Prostate gland (tissue), 2 donors: ENCODE measurements at regions not wholly inside any gene's neighbourhood (a gene's known extent, or its start where the extent isn't known, plus 50 kb on each side); places are given as distances from the start of the nearest gene placed in this dataset.

Experiments
- DNase-seq: peaks from one replicate; pipeline ENCODE4 v3.0.0-alpha.2; 2019; ENCODE audit warnings: low spot score
- H3K27ac ChIP-seq, 2 donors: fragments of 200-600 bp; sonication (generic); 2 replicates each; pipeline ENCODE4 v1.5.1; 2017 to 2019
- H3K27me3 ChIP-seq: fragments of 200-600 bp; sonication (generic); replicated peaks from 2 replicates; pipeline ENCODE4 v1.5.1; 2019; ENCODE audit not compliant: insufficient read depth
- H3K36me3 ChIP-seq, 2 donors: fragments of 200-600 bp; sonication (generic); 1 replicate in 1 of 2; 2 replicates in 1 of 2; pipeline versions ENCODE4 v1.5.1 to v1.8.1; 2017 to 2019
- H3K4me1 ChIP-seq: fragments of 200-600 bp; sonication (generic); replicated peaks from 2 replicates; pipeline ENCODE4 v1.5.1; 2019
- H3K4me3 ChIP-seq, 2 donors: fragments of 200-600 bp; sonication (generic); 2 replicates each; pipeline ENCODE4 v1.5.1; 2017 to 2019
- H3K9me3 ChIP-seq: fragments of 200-600 bp; sonication (generic); 2 replicates; pipeline ENCODE4 v1.5.1; 2017
- CTCF ChIP-seq, 4 experiments: fragments of 200-600 bp in 2 of 4; fragments of 450-650 bp in 2 of 4; sonication (generic) in 2 of 4; IDR thresholded peaks; 1 replicate in 3 of 4; 2 replicates in 1 of 4; pipeline ENCODE4 v1.5.1; 2016 to 2019; ENCODE audit warnings: antibody characterized with exemption in 4 of 4, mild to moderate bottlenecking in 2 of 4, moderate library complexity in 2 of 4
- POLR2A ChIP-seq: fragments of 450-650 bp; IDR thresholded peaks from one replicate; pipeline ENCODE4 v1.6.1; 2016; ENCODE audit warnings: antibody characterized with exemption, mild to moderate bottlenecking
- POLR2AphosphoS5 ChIP-seq: sonication (generic); formaldehyde crosslinking; IDR thresholded peaks from one replicate; pipeline ENCODE4 v1.6.1; 2017; ENCODE audit warnings: antibody characterized with exemption
- WGBS: methylation state at CpG from one replicate; pipeline ENCODE4 v1.1.5; 2018; 5-methylcytosine and 5-hydroxymethylcytosine counted together
- intact Hi-C: fragments of 100-400 bp; cut with DNase I; formaldehyde crosslinking; loops from one replicate; pipeline ENCODE4 v1.14.2; 2022

GRCh38 chr1:82704393-82704792 is 903.7 kb downstream of the ADGRL2 start:
- Histone ChIP-seq H3K36me3 (no peaks in the 10 kb centered on the region), H3K27me3 (no peaks in the 10 kb centered on the region), H3K4me1 (no peaks in the 10 kb centered on the region), H3K9me3 (no peaks in the 10 kb centered on the region), H3K27ac (no peak overlapping the region), H3K4me3 (no peak overlapping the region)
- TF ChIP-seq POLR2AphosphoS5 (no peak), CTCF (IDR thresholded peaks at IDR 0.05) (no peak)
- intact Hi-C loops = no loop called here
- DNase-seq = no peak
- WGBS = 69% methylated on average over 3 of the region's 3 CpGs

- Histone ChIP-seq H3K27me3 (no peaks in the 10 kb centered on the region), H3K27ac (no peak overlapping the region), H3K9me3 (no peaks in the 10 kb centered on the region), H3K36me3 (no peaks in the 10 kb centered on the region), H3K4me1 (no peaks in the 10 kb centered on the region), H3K4me3 (no peak overlapping the region)
- no peak for DNase-seq
- intact Hi-C loops = no loop called here
- no peak for TF ChIP-seq POLR2A
Measured at GRCh38 chr1:82703951-82704350, 903.2 kb downstream of the ADGRL2 start.

GRCh38 chr1:82700476-82700875 is 899.7 kb downstream of the ADGRL2 start:
- 86% methylated on average over 5 of the region's 5 CpGs for WGBS

GRCh38 chr1:82697965-82698364 is 897.2 kb downstream of the ADGRL2 start:
- no peaks in the 10 kb centered on the region for H3K4me1 ChIP-seq
- no peak for DNase-seq
- H3K27ac ChIP-seq = no peak overlapping the region
- intact Hi-C loops = no loop called here
- no peak overlapping the region for H3K4me3 ChIP-seq
- H3K27me3 ChIP-seq = no peaks in the 10 kb centered on the region
- WGBS = 81% methylated on average over 8 of the region's 8 CpGs
- no peaks in the 10 kb centered on the region for H3K9me3 ChIP-seq
- no peak for TF ChIP-seq POLR2AphosphoS5
- no peak for TF ChIP-seq CTCF (IDR thresholded peaks at IDR 0.05)
- no peak for TF ChIP-seq POLR2A
- H3K36me3 ChIP-seq = no peaks in the 10 kb centered on the region

More at GRCh38 chr1:82700476-82700875, 899.7 kb downstream of the ADGRL2 start:
- no peak for DNase-seq
- Histone ChIP-seq H3K36me3 (no peaks in the 10 kb centered on the region), H3K9me3 (no peaks in the 10 kb centered on the region), H3K4me1 (no peaks in the 10 kb centered on the region), H3K27me3 (no peaks in the 10 kb centered on the region), H3K27ac (no peak overlapping the region), H3K4me3 (no peak overlapping the region)
- intact Hi-C loops = no loop called here
- TF ChIP-seq POLR2A (no peak), CTCF (IDR thresholded peaks at IDR 0.05) (no peak), POLR2AphosphoS5 (no peak)

- H3K4me3 ChIP-seq = no peak overlapping the region
- 38% methylated on average over 2 of the region's 2 CpGs for WGBS
- intact Hi-C loops = no loop called here
- no peaks in the 10 kb centered on the region for H3K9me3 ChIP-seq
- no peak for TF ChIP-seq POLR2AphosphoS5
- no peak overlapping the region for H3K27ac ChIP-seq
- no peak for DNase-seq
- no peaks in the 10 kb centered on the region for H3K4me1 ChIP-seq
- no peaks in the 10 kb centered on the region for H3K27me3 ChIP-seq
- no peaks in the 10 kb centered on the region for H3K36me3 ChIP-seq
Measured at GRCh38 chr1:82695443-82695842, 894.7 kb downstream of the ADGRL2 start.

- Histone ChIP-seq H3K9me3 (no peaks in the 10 kb centered on the region), H3K4me1 (no peaks in the 10 kb centered on the region), H3K36me3 (no peaks in the 10 kb centered on the region), H3K27me3 (no peaks in the 10 kb centered on the region), H3K27ac (no peak overlapping the region), H3K4me3 (no peak overlapping the region)
- WGBS = 77% methylated on average over 1 of the region's 1 CpG
- DNase-seq = no peak
- intact Hi-C loops = no loop called here
- no peak for TF ChIP-seq CTCF (IDR thresholded peaks at IDR 0.05)
- no peak for TF ChIP-seq POLR2AphosphoS5
- TF ChIP-seq POLR2A = no peak
Measured at GRCh38 chr1:82690411-82690810, 889.7 kb downstream of the ADGRL2 start.
